Thyroid gland (tissue), 4 donors: ENCODE measurements at regions not wholly inside any gene's neighbourhood (a gene's known extent, or its start where the extent isn't known, plus 50 kb on each side); places are given as distances from the start of the nearest gene placed in this dataset.

Experiments used
- CTCF ChIP-seq, 6 experiments: fragments of 200-600 bp in 3 of 6; fragments of 450-650 bp in 3 of 6; sonication (generic) in 3 of 6; IDR thresholded peaks; one replicate each; pipeline ENCODE4 v1.5.1; 2016 to 2019; ENCODE audit warnings: antibody characterized with exemption in 6 of 6, mild to moderate bottlenecking in 2 of 6, inconsistent platforms in 1 of 6, moderate library complexity in 1 of 6
- POLR2A ChIP-seq, 2 donors: fragments of 450-650 bp; IDR thresholded peaks; one replicate each; pipeline ENCODE4 v1.6.1; 2017; ENCODE audit warnings: antibody characterized with exemption in 2 of 2, mild to moderate bottlenecking in 2 of 2, moderate library complexity in 1 of 2

DNA sequence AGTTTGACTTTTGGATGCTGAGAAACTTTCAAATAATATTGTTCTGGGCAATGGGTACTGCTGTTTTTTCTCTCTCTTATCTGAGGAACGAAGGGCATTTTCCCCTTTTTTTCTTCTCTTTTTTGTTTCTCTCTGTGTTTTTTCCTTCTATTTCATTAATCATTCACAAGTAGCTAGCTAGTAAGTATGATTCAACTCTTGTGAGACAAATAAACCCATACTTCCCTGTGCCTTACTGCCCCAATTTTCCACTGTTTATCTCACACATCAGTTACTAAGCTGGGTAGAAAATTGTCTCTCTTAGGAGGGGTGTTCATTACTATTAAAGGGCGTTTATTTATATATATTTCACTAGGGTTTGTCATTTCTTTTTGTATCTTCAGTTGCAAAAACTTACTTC, 437.6 kb downstream of the RERGL start:
- TF ChIP-seq CTCF (IDR thresholded peaks at IDR 0.05) (no peak), POLR2A (IDR thresholded peaks at IDR 0.05) (no peak)
